Stimulated activated naive CD4-positive, alpha-beta T cell (primary cell): ENCODE measurements at regions not wholly inside any gene's neighbourhood (a gene's known extent, or its start where the extent isn't known, plus 50 kb on each side); places are given as distances from the start of the nearest gene placed in this dataset.
"Not testable (repeated sequence)": the region's sequence is repeated elsewhere in the genome, so short reads cannot be mapped to it uniquely, and the experiment has no call there.

ENCODE experiments used
- DNase-seq, 6 experiments: peaks; one replicate each; lab custom pipeline; 2025; lab: John Stamatoyannopoulos, UW

DNA sequence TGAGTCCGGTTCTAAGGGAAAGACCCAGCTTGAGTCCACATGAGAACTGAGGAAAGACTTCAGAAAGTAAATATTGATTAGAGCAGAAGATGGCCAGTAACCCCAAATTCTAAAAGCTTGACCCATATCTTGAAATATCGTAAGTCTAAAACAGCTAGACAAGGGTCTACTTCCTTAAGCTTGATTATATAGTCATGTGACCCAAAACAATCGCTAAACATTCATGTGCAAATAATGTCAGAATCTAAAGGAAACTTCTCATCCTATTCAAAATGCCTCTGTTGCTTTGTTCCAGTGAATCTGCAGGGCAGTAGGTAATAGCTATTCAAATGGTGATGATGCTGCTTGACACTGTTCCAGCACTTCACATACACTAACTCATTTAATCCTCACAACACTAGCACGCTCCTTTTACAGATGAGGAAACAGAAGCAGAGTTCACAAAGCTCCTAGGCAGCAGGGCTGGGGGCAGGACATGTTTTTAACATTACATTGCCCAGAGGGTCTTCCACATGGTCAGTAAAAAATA lies 52.6 kb downstream of the TCF20 start:
- DNase-seq = no peak

DNA sequence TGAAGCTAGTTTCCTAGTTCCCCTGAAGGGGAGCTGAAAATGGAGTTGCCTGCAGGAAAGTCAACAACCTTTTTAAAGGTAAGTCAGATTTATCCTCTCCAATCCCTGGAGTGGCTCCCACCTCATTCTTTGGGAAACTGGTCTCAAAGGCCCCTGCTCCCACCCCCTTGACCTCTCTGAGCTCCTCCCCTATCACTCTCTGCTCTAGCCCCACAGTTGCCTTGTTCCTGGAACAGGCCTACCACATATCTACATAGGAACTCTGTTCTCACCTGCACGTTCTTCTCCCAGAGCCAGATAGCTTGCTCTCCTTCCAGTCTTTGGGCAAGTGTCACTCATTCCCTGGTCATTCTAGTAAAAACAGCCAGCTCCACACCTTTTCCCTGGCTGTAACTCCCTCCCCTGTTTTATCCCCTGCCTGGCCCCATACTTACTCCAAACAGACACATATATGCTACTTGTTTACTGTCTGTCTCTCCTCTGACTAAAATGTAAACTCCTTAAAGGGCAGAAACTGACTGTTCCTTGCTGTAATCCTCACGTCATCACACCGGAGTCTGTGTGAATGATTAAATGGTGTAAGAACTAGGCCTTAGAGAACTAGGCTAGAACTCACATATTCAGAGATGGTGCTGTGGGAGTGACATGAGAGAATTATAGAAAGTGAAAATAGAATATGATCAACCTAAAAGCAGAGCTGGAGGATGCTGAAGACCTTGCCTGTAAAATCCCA lies 53.3 kb downstream of the TCF20 start:
- DNase-seq = no peak

DNA sequence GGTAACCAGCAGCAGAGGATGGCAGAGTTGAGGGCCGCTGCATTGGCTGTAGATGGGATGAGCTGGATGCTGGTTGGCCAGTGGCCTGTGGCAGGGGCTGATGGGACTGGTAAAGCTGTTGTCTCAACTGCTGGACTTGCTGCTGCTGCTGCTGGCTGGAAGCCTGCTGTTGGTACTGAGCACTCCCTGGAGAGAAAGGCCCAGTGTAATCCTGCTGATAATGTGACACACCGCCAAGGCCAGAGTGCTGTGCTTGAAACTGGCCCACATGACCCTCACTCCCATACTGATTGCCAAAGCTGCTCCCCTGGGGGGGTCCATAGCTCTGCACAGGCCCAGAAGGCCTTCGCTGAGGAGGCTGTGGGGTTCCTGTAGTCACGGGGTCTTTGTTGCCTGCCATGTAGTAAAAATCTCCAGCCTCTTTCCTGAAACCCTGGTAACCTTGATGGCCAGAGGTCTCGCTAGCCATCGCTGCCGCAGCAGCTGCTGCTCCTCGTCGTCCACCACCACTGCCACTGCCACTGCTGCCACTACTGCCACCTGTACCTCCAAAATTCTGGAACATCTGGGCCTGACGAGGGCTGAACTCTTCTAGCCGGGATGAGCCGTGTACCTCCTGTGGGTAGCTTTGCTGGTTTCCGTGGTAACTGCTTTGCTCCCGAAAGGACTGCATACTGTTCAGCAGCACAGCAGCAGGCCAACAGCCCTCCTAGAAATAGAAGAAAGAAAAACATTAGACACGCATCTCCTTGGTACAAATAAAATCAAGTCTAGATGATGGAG lies 55.6 kb downstream of the TCF20 start:
- no peak for DNase-seq

DNA sequence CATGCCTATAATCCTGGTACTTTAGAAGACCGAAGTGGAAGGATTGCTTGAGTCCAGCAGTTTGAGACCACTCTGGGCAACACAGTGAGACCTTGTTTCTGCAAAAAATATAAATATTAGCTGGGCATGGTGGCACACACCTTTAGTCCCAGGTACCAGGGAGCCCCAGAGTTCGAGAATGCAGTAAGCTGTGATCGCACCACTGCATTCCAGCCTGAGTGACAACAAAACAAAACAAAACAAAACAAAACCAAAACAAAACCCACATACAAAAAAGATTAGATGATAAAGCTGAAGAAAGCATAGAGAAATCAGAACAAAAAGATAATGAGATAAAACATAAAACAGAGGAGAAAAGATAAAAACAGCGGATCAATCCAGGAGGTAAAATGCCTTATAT lies 62.1 kb downstream of the TCF20 start:
- no peak for DNase-seq

DNA sequence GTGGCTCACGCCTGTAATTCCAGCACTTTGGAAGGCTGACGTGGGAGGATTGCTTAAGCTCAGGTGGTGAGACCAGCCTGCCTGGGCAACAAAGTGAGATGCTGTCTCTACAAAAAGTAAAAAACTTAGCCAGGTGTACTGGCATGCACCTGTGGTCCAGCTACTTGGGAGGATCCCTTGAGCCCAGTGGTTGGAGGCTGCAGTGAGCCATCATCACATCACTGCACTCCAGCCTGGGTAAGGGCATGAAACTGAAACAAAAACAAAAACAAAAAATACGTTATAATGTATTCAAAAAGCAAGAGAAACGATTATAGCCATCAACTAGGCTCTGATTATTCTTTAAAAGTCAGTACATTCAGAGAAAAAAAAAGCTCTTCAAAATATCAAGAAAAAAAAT lies 62.5 kb downstream of the TCF20 start:
- no peak for DNase-seq

DNA sequence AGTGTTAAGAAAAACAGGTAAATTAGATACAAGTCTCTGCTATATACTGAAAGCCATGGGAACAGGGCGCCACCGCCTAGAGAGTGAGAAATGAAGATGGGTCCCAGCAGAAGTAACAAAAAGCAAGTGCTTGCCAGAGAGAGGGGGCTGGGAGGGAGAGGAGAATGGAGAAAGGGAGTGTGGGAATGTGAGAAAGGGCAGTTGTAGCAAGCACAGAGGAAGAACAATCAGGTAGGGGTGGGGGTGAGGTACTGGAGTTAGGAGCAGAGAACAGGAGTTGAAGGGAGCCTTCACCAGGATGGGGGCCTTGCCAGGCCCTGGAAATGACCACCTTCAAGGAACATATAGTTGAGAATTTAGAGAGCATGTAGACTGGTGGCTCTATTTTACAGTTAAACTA lies 66.8 kb downstream of the TCF20 start:
- DNase-seq = no peak

DNA sequence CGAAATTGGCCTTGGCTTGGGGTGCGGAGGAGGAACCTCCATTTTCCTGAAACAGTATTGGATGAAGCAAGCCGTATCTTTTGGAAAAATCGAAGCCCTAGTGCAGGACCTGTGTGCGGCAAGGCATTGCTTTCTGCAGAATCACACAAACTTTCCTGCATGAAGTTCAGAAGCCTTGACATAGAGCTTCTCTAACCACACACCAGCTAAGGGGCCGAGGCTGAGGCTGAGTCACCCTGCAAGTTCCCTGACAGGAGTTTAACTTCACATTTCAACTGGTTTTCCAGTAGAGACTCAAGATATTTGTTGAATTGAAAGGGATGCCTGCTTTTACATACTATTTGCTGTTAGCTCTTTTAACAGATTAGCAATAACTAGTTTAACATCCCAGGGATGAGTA lies 67.8 kb downstream of the TCF20 start:
- DNase-seq = no peak

DNA sequence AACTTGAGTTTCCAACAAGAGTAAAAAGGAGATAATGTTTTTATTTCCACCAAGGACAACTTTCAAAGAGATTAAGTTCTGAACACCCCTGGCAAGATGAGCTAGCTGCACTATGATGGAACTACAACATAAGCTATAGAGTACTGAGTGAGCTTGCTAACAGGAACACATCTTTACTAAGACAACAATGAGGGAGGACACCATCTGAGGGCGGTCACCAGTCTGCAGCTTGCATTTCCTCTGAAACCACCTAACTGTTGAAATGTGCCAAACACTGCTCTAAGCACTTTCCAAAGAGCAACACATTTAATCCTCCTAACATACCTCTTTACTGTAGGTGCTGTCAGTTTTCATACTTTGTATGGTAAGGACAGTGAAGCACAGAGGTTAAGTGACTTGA lies 68.4 kb downstream of the TCF20 start:
- peak in 1 of 6 experiments; percentile 7 for DNase-seq

DNA sequence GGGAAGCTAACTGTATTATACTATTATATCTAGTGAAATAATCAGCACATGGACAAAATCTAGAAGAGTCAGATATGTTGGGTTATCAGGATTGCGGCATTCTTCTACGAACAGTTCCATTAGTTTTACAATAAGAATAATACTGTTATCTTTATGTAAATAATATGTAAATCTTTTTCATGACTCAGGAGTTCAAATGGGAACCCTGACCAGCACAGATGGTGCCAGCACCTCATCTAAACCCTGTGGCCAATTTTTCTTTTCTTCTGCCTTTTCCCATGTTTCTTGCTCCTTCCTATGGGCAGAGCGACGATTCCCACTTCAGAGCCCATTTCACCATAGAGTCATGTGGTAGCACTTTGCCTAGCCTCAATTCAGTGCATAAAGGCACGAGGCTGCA lies 68.4 kb upstream of the CYP2D6 start:
- DNase-seq = no peak

DNA sequence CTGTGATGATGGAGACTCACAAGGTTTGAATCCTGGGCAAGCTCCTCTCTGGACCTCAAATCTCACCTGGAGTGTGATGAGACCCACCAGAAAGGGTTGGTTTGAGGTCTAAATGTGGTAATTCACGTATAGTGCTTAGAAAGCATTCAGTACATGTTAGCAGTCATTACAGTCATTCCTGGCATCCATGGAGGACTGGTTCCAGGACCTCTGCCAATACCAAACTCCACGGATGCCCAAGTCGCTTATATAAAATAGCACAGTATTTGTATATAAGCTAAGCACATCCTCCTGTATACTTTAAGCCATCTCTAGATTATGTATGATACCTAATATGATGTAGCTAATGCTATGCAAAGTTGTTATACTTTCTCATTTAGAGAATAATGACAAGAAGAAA lies 67.6 kb upstream of the CYP2D6 start:
- no peak for DNase-seq

DNA sequence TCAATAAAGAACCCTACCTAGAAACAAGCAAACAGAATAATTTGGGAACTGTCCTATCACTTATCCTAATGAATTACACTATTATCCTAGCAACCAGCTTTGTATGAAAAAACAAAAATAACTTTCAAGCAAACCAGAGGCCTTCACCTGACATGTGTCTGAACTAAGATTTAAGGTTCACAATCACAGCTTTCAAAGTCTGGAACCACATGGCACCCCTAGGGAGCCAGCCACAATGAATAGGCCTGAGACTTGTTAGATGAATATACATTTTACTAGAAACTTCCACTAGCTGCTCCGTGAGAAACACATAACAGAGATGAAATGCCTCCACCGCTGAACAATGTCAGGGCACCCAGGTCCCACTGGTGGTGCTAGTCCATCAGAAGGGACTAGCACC lies 65.8 kb upstream of the CYP2D6 start:
- DNase-seq = no peak

DNA sequence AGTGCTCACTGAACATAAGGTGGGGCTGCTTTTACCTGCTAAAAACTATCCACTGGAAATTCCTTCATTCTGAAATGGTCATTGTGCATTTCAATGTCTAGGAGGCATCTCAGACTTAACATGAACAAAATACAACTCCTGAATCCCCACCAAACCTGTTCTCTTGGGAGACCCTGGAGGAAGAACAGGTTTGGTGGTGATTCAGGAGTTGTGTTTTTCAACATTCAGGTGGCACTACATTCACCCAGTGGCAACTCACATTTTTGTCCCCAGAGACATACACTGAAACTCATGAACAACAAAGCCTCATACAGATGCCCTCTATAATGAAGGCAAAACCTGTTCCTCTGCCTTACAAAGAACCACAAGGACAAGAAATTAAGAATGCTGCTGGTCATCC lies 64.3 kb upstream of the CYP2D6 start:
- DNase-seq = no peak

DNA sequence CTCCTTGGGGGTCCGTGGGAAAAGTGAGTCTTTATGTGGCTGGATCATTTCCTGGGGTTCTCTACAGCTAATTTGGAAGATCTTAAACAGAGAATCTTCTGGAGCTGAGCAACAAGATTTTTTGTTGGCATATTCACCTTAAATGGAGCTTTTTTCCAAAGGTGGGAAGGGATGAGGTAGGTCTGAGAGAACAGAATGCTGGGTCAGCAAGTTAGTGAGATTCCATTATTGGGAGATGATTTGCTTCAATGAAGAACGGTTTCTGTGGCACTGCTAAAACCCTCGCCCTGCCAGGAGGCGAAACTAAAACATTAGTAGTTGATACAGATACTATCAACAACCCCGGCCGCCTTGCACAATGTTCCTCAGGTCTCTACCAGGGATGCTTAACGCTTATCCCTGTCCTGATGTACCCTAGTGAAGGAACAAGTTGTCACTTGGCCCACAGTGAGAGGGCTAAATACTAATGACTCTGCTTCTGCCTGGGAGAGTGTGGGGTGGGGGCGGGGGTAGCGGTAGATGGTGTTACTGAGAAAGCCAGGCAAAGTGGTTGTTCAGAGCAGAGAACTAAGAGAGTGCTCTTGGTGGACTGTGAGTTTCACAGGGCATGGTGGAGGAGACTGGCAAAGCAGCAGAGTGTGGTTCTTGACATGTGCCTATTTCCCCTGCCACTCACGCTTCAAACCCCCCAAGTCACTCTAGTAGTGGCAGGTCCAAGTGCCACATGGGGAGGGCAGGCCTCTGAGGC lies 63.7 kb upstream of the CYP2D6 start:
- DNase-seq = no peak

DNA sequence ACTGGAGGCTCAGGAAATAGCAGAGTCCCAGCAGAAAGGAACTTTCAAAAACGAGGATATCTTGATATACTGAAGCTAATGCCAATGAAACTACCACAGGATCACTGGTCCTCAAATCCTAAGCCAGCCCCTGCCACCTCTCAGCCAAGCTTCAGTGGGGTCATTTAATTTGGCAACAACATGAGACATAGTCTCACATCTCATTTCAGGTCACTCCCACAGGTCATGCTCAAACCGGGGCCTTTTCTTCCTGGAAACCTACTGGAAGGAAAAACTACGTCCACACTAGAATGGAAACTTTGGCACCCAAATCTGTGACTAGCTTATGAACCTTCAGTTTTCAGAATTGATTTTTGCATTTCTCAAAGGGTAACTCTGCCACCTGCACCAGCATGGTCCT lies 61.9 kb upstream of the CYP2D6 start:
- no peak for DNase-seq

DNA sequence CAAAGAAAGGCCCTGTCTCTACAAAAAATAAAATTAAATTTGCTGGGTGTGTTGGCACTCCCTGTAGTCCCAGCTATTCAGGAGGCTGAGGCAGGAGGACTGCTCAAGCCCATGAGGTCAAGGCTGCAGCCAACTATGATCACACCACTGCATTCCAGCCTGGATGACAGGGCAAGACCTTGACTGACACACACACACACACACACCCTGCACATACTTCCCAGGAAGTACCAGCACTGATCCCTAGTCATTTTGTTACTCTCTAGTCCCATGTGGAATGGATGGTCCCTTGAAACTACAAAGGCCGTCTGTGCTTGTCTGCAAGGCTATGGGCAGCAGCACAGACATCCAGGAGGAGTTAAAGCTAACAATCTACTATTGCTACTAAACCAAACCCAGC lies 59.7 kb upstream of the CYP2D6 start:
- DNase-seq = no peak

DNA sequence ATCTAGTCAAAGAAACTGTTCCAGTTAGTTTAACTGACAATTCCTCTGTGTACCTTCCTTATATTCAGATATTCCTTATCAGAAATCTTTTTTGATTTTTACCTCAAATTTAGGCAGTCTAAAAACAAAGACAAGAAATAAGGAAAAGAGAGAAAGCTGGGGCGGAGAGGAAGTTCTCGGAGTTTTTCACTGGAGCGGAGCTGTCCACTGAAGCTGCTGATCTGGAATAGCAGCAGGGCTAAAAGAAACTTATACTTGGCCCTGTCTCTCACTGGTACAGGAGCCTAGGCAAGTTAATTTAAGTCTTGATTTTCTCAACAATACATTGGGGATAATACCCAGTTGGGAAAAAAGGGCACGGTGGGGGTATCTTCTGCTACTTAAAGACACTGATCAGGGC lies 59.2 kb upstream of the CYP2D6 start:
- no peak for DNase-seq

DNA sequence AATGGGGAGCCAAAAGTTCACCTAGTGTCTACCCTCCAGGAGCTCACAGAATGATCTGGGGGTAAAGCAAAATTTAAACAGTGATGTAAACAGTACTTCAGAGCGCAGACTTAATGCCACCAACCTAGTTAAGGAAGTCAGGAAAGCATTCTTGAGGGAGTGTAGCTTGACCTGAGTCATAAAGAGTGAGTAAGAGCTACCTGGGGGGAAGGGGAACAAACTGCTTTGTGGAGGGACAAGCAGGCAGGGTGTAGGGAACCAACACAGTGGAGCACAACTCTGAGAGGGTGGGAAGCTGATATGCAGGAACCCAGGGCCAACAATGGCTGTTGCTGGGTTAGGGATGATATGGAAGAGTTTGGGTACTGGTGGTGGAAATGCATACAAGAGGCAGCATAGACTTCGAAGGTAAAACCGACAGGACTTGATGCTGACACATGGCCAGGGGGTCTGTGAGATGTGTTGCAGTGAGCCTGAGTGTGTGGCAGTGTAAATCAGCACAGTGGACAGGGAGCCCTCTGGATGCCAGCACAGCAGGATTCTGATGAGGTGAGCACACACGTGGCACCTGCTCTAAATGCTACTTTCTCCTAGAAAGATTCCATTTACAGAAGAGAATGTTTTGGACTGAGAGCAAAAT lies 58.3 kb upstream of the CYP2D6 start:
- DNase-seq = no peak

DNA sequence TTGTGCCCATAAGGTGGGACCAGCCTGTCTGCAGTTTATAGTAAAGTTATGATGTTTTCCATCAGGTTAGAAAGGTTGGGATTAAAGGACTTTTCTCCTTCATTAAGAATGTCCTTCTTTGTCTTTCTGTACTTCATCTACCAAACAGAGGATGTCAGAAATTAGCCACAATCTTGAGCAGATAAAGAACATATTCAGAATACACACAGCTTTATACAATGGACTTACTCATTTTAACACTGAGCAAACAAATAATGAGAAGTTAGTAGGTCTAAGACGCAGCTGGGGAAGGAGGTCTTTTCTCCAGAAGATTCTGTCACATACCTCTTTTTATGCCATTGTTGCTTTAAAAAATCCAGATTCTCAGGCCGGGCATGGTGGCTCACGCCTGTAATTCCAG lies 57.0 kb upstream of the CYP2D6 start:
- no peak for DNase-seq

DNA sequence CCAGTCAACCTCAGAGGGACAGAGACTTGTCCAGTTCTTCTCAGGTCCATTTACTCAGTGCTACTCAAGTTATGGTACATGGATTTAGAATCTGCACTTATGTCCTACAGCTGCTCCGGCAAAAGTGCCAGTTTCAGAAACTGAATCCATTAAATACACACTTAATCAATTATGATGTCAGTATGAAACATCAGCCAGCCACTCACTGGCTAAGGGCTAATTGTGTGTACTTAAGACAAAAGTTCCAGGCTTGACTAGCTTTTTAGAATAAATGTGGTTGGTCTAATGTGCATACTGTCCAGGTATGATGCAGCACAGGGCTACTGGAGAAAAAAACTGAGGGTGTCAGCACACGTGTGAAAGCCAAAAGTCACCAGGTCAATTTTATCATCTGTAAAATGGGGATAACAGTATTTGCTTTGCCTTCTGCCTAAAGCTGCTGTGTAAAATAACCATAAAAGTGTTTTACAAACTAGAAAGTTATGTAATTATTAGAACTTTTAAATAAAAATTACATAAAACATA lies 55.4 kb upstream of the CYP2D6 start:
- DNase-seq = no peak

DNA sequence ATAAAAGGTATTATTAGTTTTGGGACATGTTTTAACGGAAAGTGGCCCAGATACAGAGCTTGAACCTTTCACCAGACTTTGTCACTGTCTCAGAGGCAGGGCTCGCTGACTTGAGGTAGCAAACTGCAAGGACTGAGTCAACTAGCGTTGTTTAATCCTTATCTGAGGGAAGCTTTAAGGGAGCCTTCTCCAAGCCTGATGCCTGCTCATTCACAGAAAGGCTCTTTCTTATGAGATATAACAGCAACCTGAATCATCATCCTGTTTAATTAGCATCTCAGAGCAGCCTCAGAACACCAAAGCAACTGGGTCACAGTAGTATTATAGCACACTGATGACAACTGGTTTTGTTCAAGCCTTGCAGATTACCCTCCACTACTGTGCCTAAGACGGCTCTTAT lies 54.2 kb upstream of the CYP2D6 start:
- no peak for DNase-seq

DNA sequence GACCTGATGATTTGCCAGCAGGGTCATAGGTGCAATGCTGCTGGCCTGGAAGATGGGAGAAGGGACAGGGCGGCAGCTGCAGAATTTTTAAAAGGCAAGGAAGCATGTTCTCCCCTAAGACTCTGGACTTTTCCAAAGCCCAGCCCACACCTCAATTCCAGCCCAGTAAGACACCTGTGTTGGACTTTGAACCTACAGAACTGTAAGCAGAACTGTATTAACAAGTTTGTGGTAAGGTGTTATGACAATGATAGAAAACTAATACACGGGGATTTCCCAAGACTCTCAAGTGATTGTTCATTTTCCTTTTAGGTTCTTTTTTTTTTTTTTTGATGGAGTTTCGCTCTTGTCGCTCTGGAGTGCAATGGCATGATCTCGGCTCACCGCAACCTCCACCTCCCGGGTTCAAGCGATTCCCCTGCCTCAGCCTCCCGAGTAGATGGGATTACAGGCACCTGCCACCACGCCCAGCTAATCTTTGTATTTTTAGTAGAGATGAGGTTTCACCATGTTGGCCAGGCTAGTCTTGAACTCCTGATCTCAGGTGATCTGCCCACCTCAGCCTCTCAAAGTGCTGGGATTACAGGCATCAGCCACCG lies 53.0 kb upstream of the CYP2D6 start:
- DNase-seq = not testable (repeated sequence)
